K562 (cell line): ENCODE measurements at regions not wholly inside any gene's neighbourhood (a gene's known extent, or its start where the extent isn't known, plus 50 kb on each side); places are given as distances from the start of the nearest gene placed in this dataset.

ENCODE experiments used
- ATAC-seq: fragments of 200-7000 bp; cut with Tn5 transposase; 3 replicates; pipeline ENCODE4 v1.9.1; 2020; ENCODE audit warnings: moderate library complexity
- BruUV-seq: library from RNA; stranded (reverse); fragments of 400-500 nt; replicated peaks from 2 replicates; lab custom pipeline; 2021; lab: Mats Ljungman, UMichigan
- CTCF ChIA-PET: fragments of 300-600 bp; formaldehyde crosslinking; extraction: SDS; loops from one replicate; lab custom pipeline; 2021; ENCODE audit warnings: low intra/inter-chr PET ratio; lab: Yijun Ruan, JAX
- POLR2A ChIA-PET: fragments of 300-600, 350-650 bp; sonication (Branson Sonifier 250); formaldehyde crosslinking; extraction: SDS; loops from one replicate; lab custom pipeline; 2021; ENCODE audit warnings: antibody characterized with exemption, inconsistent platforms; lab: Yijun Ruan, JAX
- DNase-seq, 4 experiments: peaks; one replicate each; pipeline versions ENCODE4 v3.0.0 to v3.0.0-alpha.2; 2011 to 2018; ENCODE audit warnings: low spot score in 3 of 4, mixed read lengths in 3 of 4; ENCODE audit errors: extremely low read depth in 1 of 4
- FAIRE-seq: peaks from 2 replicates; lab custom pipeline; 2011; peaks lifted over from hg19 to GRCh38; lab: Jason Lieb, UNC
- H2AFZ ChIP-seq: 2 replicates; pipeline ENCODE4 v1.6.0; 2011; ENCODE audit warnings: low read depth, low read length, control low read depth, inconsistent platforms
- H3K27ac ChIP-seq: fragments of 200-600 bp; 3 replicates; pipeline ENCODE4 v1.8.0; 2011; ENCODE audit warnings: low read depth, mild to moderate bottlenecking, control low read depth, inconsistent platforms, low read length, moderate library complexity, mixed read lengths; ENCODE audit errors: extremely low read depth
- H3K27me3 ChIP-seq, 2 experiments: fragments of 300-600 bp in 1 of 2; 2 replicates in 1 of 2; 3 replicates in 1 of 2; pipeline versions ENCODE4 v1.6.0 to v1.8.0; 2011; ENCODE audit warnings: inconsistent platforms in 2 of 2, low read length in 2 of 2, mild to moderate bottlenecking in 1 of 2, mixed read lengths in 1 of 2, moderate library complexity in 1 of 2; ENCODE audit not compliant: control insufficient read depth in 2 of 2, insufficient read depth in 2 of 2
- H3K36me3 ChIP-seq: fragments of 300-600 bp; 3 replicates; pipeline ENCODE4 v1.8.0; 2011; ENCODE audit warnings: mild to moderate bottlenecking, low read length, inconsistent platforms; ENCODE audit not compliant: control insufficient read depth, insufficient read depth
- H3K4me1 ChIP-seq, 2 experiments: fragments of 200-600 bp in 1 of 2; replicated peaks in 1 of 2; 2 replicates in 1 of 2; 3 replicates in 1 of 2; pipeline versions ENCODE4 v1.5.1 to v1.8.0; 2011; ENCODE audit warnings: inconsistent platforms in 2 of 2, low read length in 2 of 2, mild to moderate bottlenecking in 1 of 2, mixed read lengths in 1 of 2, moderate library complexity in 1 of 2; ENCODE audit not compliant: control insufficient read depth in 2 of 2, insufficient read depth in 2 of 2
- H3K4me2 ChIP-seq: 2 replicates; pipeline ENCODE4 v1.6.1; 2011; ENCODE audit warnings: low read length, control low read depth, inconsistent platforms, mixed read lengths; ENCODE audit not compliant: insufficient read depth
- H3K4me3 ChIP-seq: fragments of 200-600 bp; sonication (generic), shearing (Covaris generic); 2 replicates; pipeline ENCODE4 v1.5.1; 2016; ENCODE audit warnings: control low read depth, inconsistent platforms
- H3K79me2 ChIP-seq: fragments of 200-600 bp; 3 replicates; pipeline ENCODE4 v1.8.0; 2011; ENCODE audit warnings: low read length, inconsistent platforms; ENCODE audit not compliant: control insufficient read depth, insufficient read depth
- H3K9ac ChIP-seq, 2 experiments: 2 replicates each; pipeline versions ENCODE4 v1.6.0 to v1.6.1; 2011; ENCODE audit warnings: low read depth in 2 of 2, low read length in 2 of 2, control low read depth in 1 of 2, inconsistent platforms in 1 of 2, mild to moderate bottlenecking in 1 of 2, mixed read lengths in 1 of 2; ENCODE audit not compliant: insufficient read depth in 1 of 2
- H3K9me1 ChIP-seq: one replicate; pipeline ENCODE4 v1.6.0; 2011; ENCODE audit warnings: inconsistent platforms, mild to moderate bottlenecking, low read length, moderate library complexity; ENCODE audit not compliant: control insufficient read depth, insufficient read depth
- H3K9me3 ChIP-seq: replicated peaks from 2 replicates; pipeline ENCODE4 v1.5.1; 2011; ENCODE audit warnings: low read depth, low read length, inconsistent platforms; ENCODE audit not compliant: control insufficient read depth, insufficient read depth
- H4K20me1 ChIP-seq: replicated peaks from 2 replicates; pipeline ENCODE4 v1.6.1; 2011; ENCODE audit warnings: low read length, inconsistent platforms, mixed read lengths; ENCODE audit not compliant: control insufficient read depth, insufficient read depth
- E2F5 ChIP-seq: sonication (generic); formaldehyde crosslinking; IDR thresholded peaks from 2 replicates; pipeline ENCODE4 v1.8.0; 2022; ENCODE audit warnings: mild to moderate bottlenecking, missing genetic modification reagents
- KLF6 ChIP-seq: fragments of 250-450 bp; sonication (Bioruptor Pico); IDR thresholded peaks from 2 replicates; pipeline ENCODE4 v1.4.0; 2020; ENCODE audit warnings: mild to moderate bottlenecking, moderate library complexity, borderline replicate concordance
- LEF1 ChIP-seq: fragments of 450-650 bp; IDR thresholded peaks from 2 replicates; pipeline ENCODE4 v1.6.1; 2016; ENCODE audit warnings: mild to moderate bottlenecking
- PHF21A ChIP-seq: fragments of 450-650 bp; IDR thresholded peaks from 2 replicates; pipeline ENCODE4 v1.6.1; 2017; ENCODE audit warnings: low read depth, borderline replicate concordance
- POLR3G ChIP-seq: IDR thresholded peaks from 2 replicates; pipeline ENCODE4 v1.6.1; 2011; ENCODE audit not compliant: insufficient read length, insufficient replicate concordance; ENCODE audit errors: extremely low read depth
- SAFB2 ChIP-seq: fragments of 200-400 bp; formaldehyde crosslinking; IDR thresholded peaks from 2 replicates; pipeline ENCODE4 v1.6.1; 2018; ENCODE audit warnings: borderline replicate concordance, low read length, low read depth, moderate library complexity; ENCODE audit not compliant: severe bottlenecking
- ZBTB34 ChIP-seq: fragments of 250-450 bp; sonication (Bioruptor Pico); IDR thresholded peaks from 2 replicates; pipeline ENCODE4 v1.8.0; 2021; ENCODE audit warnings: mild to moderate bottlenecking, moderate library complexity
- WGBS: fragments of 100-300 bp; shearing (Covaris generic); methylation state at CpG from one replicate; pipeline ENCODE4 v1.1.6; 2016; ENCODE audit warnings: low coverage, mixed read lengths; ENCODE audit not compliant: insufficient coverage; ENCODE audit errors: missing lambda C conversion rate; 5-methylcytosine and 5-hydroxymethylcytosine counted together
- in situ Hi-C: fragments of 300-500 bp; cut with MboI; formaldehyde crosslinking; loops from 4 replicates; pipeline ENCODE4 v1.15.0; 2018; ENCODE audit warnings: inconsistent platforms, mixed read lengths
- intact Hi-C: fragments of 100-400 bp; cut with micrococcal nuclease; formaldehyde crosslinking; loops from 2 replicates; pipeline ENCODE4 v1.14.2; 2022

- TF ChIP-seq KLF6 (CRISPR knock-in tag) = no peak
- TF ChIP-seq SAFB2 = no peak
- TF ChIP-seq ZBTB34 = no peak
Observed at GRCh38 chr4:62170235-62170634, 970.1 kb downstream of the ADGRL3 start (continued).

GRCh38 chr4:62168681-62169080 lies 968.6 kb downstream of the ADGRL3 start:
- ChIA-PET POLR2A (no interaction called here), CTCF (no interaction called here)
- H3K27ac ChIP-seq = no peak overlapping the region
- ATAC-seq = no peak
- H3K4me3 ChIP-seq = no peak overlapping the region
- H4K20me1 ChIP-seq = no peaks in the 10 kb centered on the region
- no peak overlapping the region for H2AFZ ChIP-seq
- H3K4me2 ChIP-seq = no peak overlapping the region
- intact Hi-C loops (no loop called here), in situ Hi-C loops (no loop called here)
- no peaks in the 10 kb centered on the region for H3K79me2 ChIP-seq
- no peaks in the 10 kb centered on the region for H3K9me1 ChIP-seq
- no peak for TF ChIP-seq PHF21A
- TF ChIP-seq E2F5 (CRISPR knock-in tag) = no peak
- no peak for TF ChIP-seq POLR3G
- TF ChIP-seq LEF1 = no peak
- TF ChIP-seq, all 486 proteins: peak for 0
- H3K36me3 ChIP-seq = no peaks in the 10 kb centered on the region
- FAIRE-seq = no peak
- no peaks in the 10 kb centered on the region for H3K9me3 ChIP-seq
- H3K4me1 ChIP-seq = no peaks in the 10 kb centered on the region
- H3K27me3 ChIP-seq = no peaks in the 10 kb centered on the region
- no peak for DNase-seq
- H3K9ac ChIP-seq = no peak overlapping the region
- WGBS = 0% methylated on average over 1 of the region's 1 CpG
- no TSS peak for BruUV-seq
